Activated CD4-positive, alpha-beta T cell treated with anti-CD3 and anti-CD28 coated beads for 36 hours (primary cell): ENCODE measurements at regions not wholly inside any gene's neighbourhood (a gene's known extent, or its start where the extent isn't known, plus 50 kb on each side); places are given as distances from the start of the nearest gene placed in this dataset.
"Not testable (repeated sequence)": the region's sequence is repeated elsewhere in the genome, so short reads cannot be mapped to it uniquely, and the experiment has no call there.

Experiments used
- ATAC-seq: fragments of 200-7000 bp; cut with Tn5 transposase; one replicate; pipeline ENCODE4 v1.10.0; 2021; ENCODE audit warnings: mild to moderate bottlenecking, moderate library complexity
- CTCF ChIA-PET: fragments of 350-600 bp; sonication (Branson Sonifier 250); formaldehyde crosslinking; loops from one replicate; lab custom pipeline; 2021; ENCODE audit warnings: antibody characterized with exemption; lab: Charles Lee
- POLR2A ChIA-PET: fragments of 350-600 bp; sonication (Branson Sonifier 250); formaldehyde crosslinking; loops from one replicate; lab custom pipeline; 2021; ENCODE audit warnings: antibody characterized with exemption, inconsistent platforms; lab: Charles Lee
- DNase-seq: peaks from one replicate; pipeline ENCODE4 v3.0.0-alpha.2; 2020
- H3K27ac Mint-ChIP-seq: one replicate; pipeline ENCODE4 v1.8.0; 2021; ENCODE audit warnings: mixed read lengths
- H3K27me3 Mint-ChIP-seq: one replicate; pipeline ENCODE4 v1.8.0; 2021; ENCODE audit warnings: mixed read lengths
- H3K36me3 Mint-ChIP-seq: one replicate; pipeline ENCODE4 v1.8.0; 2021; ENCODE audit warnings: low read depth, mixed read lengths
- H3K4me1 Mint-ChIP-seq: one replicate; pipeline ENCODE4 v1.8.0; 2021; ENCODE audit warnings: mixed read lengths
- H3K4me3 Mint-ChIP-seq: one replicate; pipeline ENCODE4 v1.8.0; 2021; ENCODE audit warnings: mild to moderate bottlenecking, moderate library complexity, mixed read lengths
- H3K9me3 Mint-ChIP-seq: one replicate; pipeline ENCODE4 v1.8.0; 2021; ENCODE audit warnings: low read depth, mixed read lengths
- intact Hi-C, 2 experiments: fragments of 100-400 bp; cut with DNase I in 1 of 2; cut with micrococcal nuclease in 1 of 2; formaldehyde crosslinking; loops; one replicate each; pipeline versions ENCODE4 v1.14.2 to v1.15.1; 2022 to 2024; cut with DNase I, micrococcal nuclease

DNA sequence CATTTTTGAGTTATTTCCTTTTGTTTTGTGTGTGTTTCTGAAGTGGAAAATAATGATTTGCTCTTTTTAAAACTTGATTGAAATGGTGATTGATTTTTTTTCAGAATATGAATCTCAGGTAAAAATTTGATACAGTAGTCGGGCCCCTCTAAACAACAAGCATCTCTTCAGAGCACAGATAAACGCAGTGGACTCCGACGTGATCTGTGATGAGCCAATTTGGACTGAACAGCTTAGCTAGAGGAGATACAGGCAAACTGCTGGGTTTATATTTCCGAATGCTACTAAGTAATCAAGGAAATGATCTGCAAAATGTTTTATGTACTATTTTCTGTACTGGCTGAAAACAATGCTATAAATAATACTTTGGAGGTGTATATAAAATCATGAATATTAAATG is 705.7 kb upstream of the RGS18 start:
- no peak overlapping the region for H3K4me3 Mint-ChIP-seq
- POLR2A ChIA-PET, result no interaction called here
- H3K4me1 Mint-ChIP-seq, result no peaks in the 10 kb centered on the region
- CTCF ChIA-PET, result no interaction called here
- ATAC-seq, result no peak
- H3K9me3 Mint-ChIP-seq, result peaks cover 7% of the 10 kb centered on the region
- DNase-seq, result no peak
- H3K27ac Mint-ChIP-seq, result no peak overlapping the region
- H3K36me3 Mint-ChIP-seq, result no peaks in the 10 kb centered on the region
- H3K27me3 Mint-ChIP-seq, result no peaks in the 10 kb centered on the region
- intact Hi-C loops, result no loop called here

DNA sequence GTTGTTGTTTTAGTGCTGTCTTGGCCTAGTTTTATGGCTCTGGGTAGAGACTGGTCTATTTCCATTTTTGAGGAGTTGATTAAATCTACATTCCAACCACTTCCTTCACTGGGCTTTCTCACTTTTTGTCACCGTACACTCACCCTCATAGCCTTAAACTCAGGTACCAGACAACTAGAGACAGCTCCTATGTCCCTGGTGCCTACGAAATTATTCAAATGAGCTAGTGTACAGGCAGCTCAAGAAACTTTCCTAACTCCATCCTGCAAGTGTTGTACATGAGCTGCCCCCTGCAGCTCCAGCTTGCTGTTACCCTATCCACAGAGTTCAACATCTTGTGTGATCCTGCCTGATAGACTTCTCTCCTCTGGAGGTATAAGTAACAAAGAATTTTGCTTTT is 704.8 kb upstream of the RGS18 start:
- H3K4me1 Mint-ChIP-seq, result no peaks in the 10 kb centered on the region
- DNase-seq (no peak), ATAC-seq (no peak)
- peaks cover 7% of the 10 kb centered on the region for H3K9me3 Mint-ChIP-seq
- H3K27me3 Mint-ChIP-seq, result no peaks in the 10 kb centered on the region
- no peak overlapping the region for H3K4me3 Mint-ChIP-seq
- no peak overlapping the region for H3K27ac Mint-ChIP-seq
- intact Hi-C loops, result no loop called here
- no peaks in the 10 kb centered on the region for H3K36me3 Mint-ChIP-seq
- ChIA-PET POLR2A (no interaction called here), CTCF (no interaction called here)

DNA sequence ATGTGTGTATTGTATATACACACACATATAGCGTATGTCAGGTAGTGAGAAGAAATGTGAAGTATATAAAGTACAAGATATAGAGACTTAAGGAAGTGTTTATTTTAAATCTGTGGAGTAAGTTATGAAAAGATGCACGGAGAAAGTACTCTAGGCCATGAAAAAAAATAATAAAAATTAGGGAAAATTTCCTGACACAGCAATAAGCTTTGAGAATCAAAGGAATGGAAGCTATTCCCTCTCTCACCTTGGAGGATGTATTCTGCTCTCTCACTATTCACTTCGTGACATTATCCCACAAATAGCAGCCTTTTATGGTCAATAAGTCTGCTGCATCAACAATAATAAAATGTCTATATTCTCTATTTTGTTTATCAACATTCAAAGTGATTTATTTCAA is 700.4 kb upstream of the RGS18 start:
- ChIA-PET CTCF (no interaction called here), POLR2A (no interaction called here)
- Mint-ChIP-seq H3K9me3 (peaks cover 9% of the 10 kb centered on the region), H3K27me3 (no peaks in the 10 kb centered on the region), H3K27ac (no peak overlapping the region), H3K36me3 (no peaks in the 10 kb centered on the region), H3K4me1 (no peaks in the 10 kb centered on the region), H3K4me3 (no peak overlapping the region)
- ATAC-seq (no peak), DNase-seq (no peak)
- intact Hi-C loops, result no loop called here

DNA sequence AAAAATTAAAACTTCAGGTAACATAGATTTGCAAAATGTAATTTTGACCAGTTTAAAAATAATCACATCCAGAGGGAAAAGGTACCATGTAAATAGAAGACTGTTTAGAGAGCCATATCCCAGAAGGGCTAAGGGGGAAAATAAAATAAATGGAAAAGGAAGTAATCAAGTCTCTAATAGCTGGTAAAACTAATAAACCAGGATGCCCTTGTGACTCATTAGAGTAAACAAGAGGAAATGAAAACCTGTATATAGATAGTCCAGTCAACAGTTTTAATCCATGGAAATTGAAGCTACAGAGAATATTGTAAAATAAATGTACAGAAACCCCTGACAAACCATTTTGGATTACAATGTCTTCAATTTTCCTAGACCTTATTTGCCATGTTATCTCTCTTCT is 698.0 kb upstream of the RGS18 start:
- Mint-ChIP-seq H3K4me1 (no peaks in the 10 kb centered on the region), H3K4me3 (no peak overlapping the region), H3K27ac (no peak overlapping the region), H3K27me3 (no peaks in the 10 kb centered on the region), H3K9me3 (peaks cover 9% of the 10 kb centered on the region), H3K36me3 (no peaks in the 10 kb centered on the region)
- CTCF ChIA-PET, result no interaction called here
- ATAC-seq (no peak), DNase-seq (no peak)
- intact Hi-C loops, result no loop called here
- POLR2A ChIA-PET, result no interaction called here

DNA sequence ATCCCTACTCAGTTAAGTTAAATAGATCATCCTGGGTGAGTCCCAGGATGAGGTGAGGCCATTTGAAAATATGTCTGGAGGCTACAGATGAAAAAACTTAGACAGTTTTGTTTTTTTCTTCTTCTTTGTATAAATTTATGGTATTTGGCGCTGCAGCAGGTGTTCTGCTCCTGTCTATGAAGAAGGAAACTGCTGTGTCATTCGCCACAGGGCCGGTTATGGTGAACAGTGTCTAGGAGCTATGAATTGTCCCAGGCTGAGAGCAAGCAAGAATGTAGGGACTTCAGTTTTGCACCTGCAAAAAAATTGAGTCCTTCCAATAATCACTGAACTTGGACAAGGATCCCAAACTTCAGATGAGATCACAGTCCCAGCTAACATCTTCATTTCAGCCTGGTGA is 674.3 kb upstream of the RGS18 start:
- H3K9me3 Mint-ChIP-seq, result peaks cover 8% of the 10 kb centered on the region
- no peak overlapping the region for H3K4me3 Mint-ChIP-seq
- intact Hi-C loops, result no loop called here
- CTCF ChIA-PET, result no interaction called here
- H3K4me1 Mint-ChIP-seq, result no peaks in the 10 kb centered on the region
- no peaks in the 10 kb centered on the region for H3K27me3 Mint-ChIP-seq
- POLR2A ChIA-PET, result no interaction called here
- H3K27ac Mint-ChIP-seq, result no peak overlapping the region
- DNase-seq (no peak), ATAC-seq (no peak)
- no peaks in the 10 kb centered on the region for H3K36me3 Mint-ChIP-seq

DNA sequence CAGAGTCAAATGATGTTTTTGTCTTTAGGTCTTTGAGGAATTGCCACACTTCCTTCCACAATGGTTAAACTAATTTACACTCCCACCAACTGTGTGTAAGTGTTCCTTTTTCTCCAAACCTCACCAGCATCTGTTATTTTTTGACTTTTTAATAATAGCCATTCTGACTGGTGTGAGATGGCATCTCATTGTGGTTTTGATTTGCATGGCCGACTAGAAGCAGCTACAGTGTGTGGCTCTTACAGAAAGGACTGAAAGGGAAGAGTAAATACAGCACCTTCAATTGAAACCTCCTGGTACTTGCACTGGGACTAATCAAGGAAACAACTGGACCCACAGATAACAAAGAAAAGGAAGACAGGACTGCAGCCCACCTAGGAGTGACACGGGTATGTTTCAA is 668.0 kb upstream of the RGS18 start:
- no peaks in the 10 kb centered on the region for H3K36me3 Mint-ChIP-seq
- H3K27ac Mint-ChIP-seq, result no peak overlapping the region
- CTCF ChIA-PET, result no interaction called here
- ATAC-seq, result no peak
- no peaks in the 10 kb centered on the region for H3K4me1 Mint-ChIP-seq
- H3K9me3 Mint-ChIP-seq, result peaks cover 10% of the 10 kb centered on the region
- intact Hi-C loops, result no loop called here
- POLR2A ChIA-PET, result no interaction called here
- DNase-seq, result no peak
- H3K4me3 Mint-ChIP-seq, result no peak overlapping the region
- no peaks in the 10 kb centered on the region for H3K27me3 Mint-ChIP-seq

DNA sequence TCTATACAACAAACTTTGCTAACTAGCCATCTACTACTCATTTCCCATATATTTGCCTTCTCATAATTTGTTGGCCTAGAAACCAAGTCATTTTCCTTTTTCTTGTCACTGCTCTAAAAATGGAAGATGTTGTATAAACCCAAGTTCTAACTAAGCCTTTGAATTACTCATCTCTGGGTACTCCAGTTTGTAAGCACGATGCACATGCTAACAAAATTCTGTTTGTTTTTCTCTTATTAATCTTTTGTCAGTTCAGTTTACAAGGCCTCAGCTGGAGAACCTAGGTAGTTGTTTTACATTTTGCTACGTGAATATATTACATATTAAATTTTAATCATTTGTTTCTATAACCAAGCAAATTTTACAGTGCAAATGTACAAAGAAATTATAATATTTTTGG is 663.2 kb upstream of the RGS18 start:
- H3K9me3 Mint-ChIP-seq, result no peaks in the 10 kb centered on the region

DNA sequence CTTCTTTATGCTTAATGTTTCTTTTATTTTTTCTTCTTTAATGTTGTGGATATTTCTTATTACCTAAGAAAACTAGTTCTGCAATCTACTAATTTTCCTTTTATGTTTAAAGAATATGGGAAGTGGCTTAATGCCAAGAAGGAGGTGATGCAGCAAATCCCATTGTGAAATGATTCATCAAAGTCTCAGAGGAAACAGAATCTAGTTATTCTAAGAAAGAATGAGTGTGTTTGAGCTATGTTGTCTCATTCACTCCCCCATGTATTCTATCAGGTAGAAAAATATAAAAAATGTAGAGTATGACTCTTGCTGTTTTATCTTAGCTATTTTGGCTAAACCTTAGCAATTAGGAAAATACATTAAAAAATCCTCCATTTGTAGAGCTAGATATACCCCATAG is 659.9 kb upstream of the RGS18 start:
- ATAC-seq (no peak), DNase-seq (no peak)
- CTCF ChIA-PET, result no interaction called here
- intact Hi-C loops, result no loop called here
- no peak overlapping the region for H3K27ac Mint-ChIP-seq
- no peak overlapping the region for H3K4me3 Mint-ChIP-seq
- no peaks in the 10 kb centered on the region for H3K4me1 Mint-ChIP-seq
- POLR2A ChIA-PET, result no interaction called here
- H3K9me3 Mint-ChIP-seq, result no peaks in the 10 kb centered on the region
- H3K27me3 Mint-ChIP-seq, result no peaks in the 10 kb centered on the region
- no peaks in the 10 kb centered on the region for H3K36me3 Mint-ChIP-seq

More for the DNA sequence above, 663.2 kb upstream of the RGS18 start:
- ChIA-PET CTCF (no interaction called here), POLR2A (no interaction called here)
- DNase-seq (no peak), ATAC-seq (no peak)
- no peaks in the 10 kb centered on the region for H3K27me3 Mint-ChIP-seq
- intact Hi-C loops, result no loop called here
- no peak overlapping the region for H3K4me3 Mint-ChIP-seq
- H3K36me3 Mint-ChIP-seq, result no peaks in the 10 kb centered on the region
- H3K27ac Mint-ChIP-seq, result no peak overlapping the region
- H3K4me1 Mint-ChIP-seq, result no peaks in the 10 kb centered on the region

DNA sequence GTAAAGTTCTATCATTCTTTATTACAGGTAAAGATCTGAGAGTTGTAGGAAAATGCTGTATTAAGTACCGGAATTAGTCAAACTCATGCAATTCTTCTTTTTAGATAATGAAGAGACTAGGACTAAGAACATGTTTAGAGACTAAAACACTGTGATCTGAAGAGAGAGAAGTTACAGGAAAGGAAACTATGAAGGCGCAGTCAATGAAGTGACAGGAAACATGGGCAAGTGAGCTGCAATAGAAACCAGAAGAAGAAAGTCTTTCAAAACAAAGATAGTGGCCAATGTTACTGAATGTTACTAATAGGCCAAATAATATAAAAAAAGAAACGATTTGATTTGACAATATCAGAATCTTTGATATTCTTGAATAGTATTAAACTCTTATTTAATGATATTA is 659.4 kb upstream of the RGS18 start:
- intact Hi-C loops, result no loop called here
- ATAC-seq (no peak), DNase-seq (no peak)
- H3K27me3 Mint-ChIP-seq, result no peaks in the 10 kb centered on the region
- no peaks in the 10 kb centered on the region for H3K4me1 Mint-ChIP-seq
- H3K36me3 Mint-ChIP-seq, result no peaks in the 10 kb centered on the region
- CTCF ChIA-PET, result no interaction called here
- POLR2A ChIA-PET, result no interaction called here
- no peak overlapping the region for H3K4me3 Mint-ChIP-seq
- no peaks in the 10 kb centered on the region for H3K9me3 Mint-ChIP-seq
- H3K27ac Mint-ChIP-seq, result no peak overlapping the region

DNA sequence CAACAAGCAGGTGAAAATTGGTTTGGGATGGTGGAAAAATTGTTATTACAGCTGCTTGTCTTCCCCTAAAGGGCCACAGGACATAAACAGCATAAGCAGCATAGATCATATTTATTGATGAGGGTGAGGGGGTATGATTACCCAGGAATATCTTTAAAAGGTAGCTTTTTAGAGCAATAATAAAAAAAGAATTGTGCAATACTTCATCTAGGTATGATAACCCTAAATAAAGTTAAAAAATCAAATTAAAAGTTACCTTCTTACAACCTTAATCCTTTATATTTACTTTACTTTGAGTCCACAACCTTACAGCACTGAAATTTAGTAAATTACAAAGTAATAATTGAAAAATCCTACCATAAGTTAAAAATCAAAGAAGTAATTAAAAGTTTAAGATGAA is 653.3 kb upstream of the RGS18 start:
- intact Hi-C loops, result no loop called here
- H3K4me3 Mint-ChIP-seq, result no peak overlapping the region
- DNase-seq (no peak), ATAC-seq (no peak)
- H3K27me3 Mint-ChIP-seq, result no peaks in the 10 kb centered on the region
- peaks cover 2% of the 10 kb centered on the region for H3K9me3 Mint-ChIP-seq
- H3K4me1 Mint-ChIP-seq, result no peaks in the 10 kb centered on the region
- ChIA-PET POLR2A (no interaction called here), CTCF (no interaction called here)
- H3K36me3 Mint-ChIP-seq, result no peaks in the 10 kb centered on the region
- H3K27ac Mint-ChIP-seq, result no peak overlapping the region

DNA sequence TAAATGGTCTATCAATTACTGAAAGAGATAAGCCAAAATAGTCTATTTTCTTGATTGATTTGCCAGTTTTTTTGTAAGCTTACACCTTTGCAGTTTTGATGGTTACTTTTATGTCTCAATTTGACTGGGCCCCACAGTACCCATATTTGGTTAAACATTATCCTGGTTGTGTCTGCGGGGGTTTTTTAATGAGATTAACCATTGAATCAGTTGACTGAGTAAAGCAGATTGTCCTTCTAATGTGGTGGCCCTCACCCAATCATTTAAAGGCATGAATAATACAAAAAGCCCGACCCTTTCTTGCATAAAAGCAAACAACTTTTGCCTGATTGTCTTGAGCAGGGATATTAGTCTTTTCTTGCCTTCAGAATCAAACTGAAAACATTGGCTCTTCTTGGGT is 650.0 kb upstream of the RGS18 start:
- Mint-ChIP-seq H3K27ac (no peak overlapping the region), H3K27me3 (no peaks in the 10 kb centered on the region), H3K36me3 (no peaks in the 10 kb centered on the region), H3K4me1 (no peaks in the 10 kb centered on the region), H3K4me3 (no peak overlapping the region), H3K9me3 (peaks cover 10% of the 10 kb centered on the region)
- ATAC-seq (no peak), DNase-seq (no peak)
- intact Hi-C loops, result no loop called here
- CTCF ChIA-PET, result no interaction called here
- POLR2A ChIA-PET, result no interaction called here

DNA sequence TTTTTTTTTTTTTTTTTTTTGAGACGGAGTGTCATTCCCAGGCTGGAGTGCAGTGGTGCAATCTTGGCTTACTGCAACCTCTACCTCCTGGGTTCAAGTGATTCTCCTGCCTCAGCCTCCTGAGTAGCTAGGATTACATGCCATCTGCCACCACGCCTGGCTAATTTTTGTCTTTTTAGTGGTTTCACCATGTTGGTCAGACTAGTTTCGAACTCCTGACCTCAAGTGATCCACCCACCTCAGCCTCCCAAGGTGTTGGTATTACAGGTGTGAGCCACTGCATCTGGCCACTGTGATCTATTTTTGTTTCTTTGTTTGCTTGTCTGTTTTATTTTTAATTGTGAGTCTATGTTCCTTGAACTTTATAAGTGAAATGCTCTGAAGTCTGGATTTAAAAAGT is 646.8 kb upstream of the RGS18 start:
- POLR2A ChIA-PET, CTCF ChIA-PET, H3K4me3 Mint-ChIP-seq, ATAC-seq, H3K36me3 Mint-ChIP-seq, H3K4me1 Mint-ChIP-seq, H3K27ac Mint-ChIP-seq, intact Hi-C loops, DNase-seq, H3K27me3 Mint-ChIP-seq: not testable (repeated sequence)
- H3K9me3 Mint-ChIP-seq, result peaks cover 12% of the 10 kb centered on the region

DNA sequence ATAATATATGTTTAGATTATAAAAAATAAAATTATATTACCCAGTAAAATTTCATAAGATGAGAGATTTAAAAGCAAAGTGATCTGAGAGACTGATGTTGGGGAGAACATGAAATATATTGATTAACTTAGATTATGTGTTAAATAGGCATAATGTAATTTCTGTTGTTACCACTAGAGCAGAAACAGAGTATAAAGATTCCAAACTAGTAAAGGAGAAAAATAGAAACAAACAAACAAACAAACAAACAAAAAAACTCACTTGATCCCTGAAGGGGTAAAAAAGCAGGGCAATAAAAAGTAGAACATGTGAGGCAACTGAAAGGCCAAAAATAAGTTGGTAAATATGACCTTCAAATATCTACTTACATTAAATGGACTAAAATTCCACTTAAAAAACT is 640.4 kb upstream of the RGS18 start:
- intact Hi-C loops, result no loop called here
- H3K9me3 Mint-ChIP-seq, result peaks cover 9% of the 10 kb centered on the region
- ChIA-PET CTCF (no interaction called here), POLR2A (no interaction called here)
- ATAC-seq (no peak), DNase-seq (no peak)
- H3K27me3 Mint-ChIP-seq, result no peaks in the 10 kb centered on the region
- H3K36me3 Mint-ChIP-seq, result no peaks in the 10 kb centered on the region
- H3K27ac Mint-ChIP-seq, result no peak overlapping the region
- H3K4me1 Mint-ChIP-seq, result no peaks in the 10 kb centered on the region
- no peak overlapping the region for H3K4me3 Mint-ChIP-seq
